ENCODE measurements at regions not wholly inside any gene's neighbourhood (a gene's known extent, or its start where the extent isn't known, plus 50 kb on each side); places are given as distances from the start of the nearest gene placed in this dataset.

DNA sequence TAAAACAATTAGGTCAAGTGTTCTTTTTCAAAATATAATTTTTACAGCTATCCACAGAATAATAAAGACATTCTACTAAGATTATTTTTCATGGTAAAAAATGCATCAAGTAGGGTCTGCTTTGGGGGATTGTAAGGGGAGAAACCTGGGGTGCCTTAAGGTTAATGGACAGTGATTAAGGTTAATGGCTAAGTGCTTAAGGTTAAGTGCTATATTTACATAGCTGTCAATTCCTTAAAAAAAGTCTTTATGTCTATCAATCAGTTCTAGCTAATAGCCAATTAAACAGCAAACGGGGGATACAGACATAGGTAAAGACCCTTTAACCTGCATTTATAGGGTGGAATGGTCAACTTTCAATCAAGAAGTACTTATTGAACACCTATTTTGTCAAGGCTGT is 284.5 kb upstream of the SEMA3A start:
- H3K4me3 ChIP-seq (ENCODE audit: severe bottlenecking), result no peak overlapping the region
- TF ChIP-seq CTCF (IDR thresholded peaks at IDR 0.05; ENCODE audit: poor library complexity, severe bottlenecking), result no peak
- H3K36me3 ChIP-seq (ENCODE audit: low read depth), result no peaks in the 10 kb centered on the region
- H3K27ac ChIP-seq (ENCODE audit: poor library complexity, severe bottlenecking), result no peak overlapping the region
- no peaks in the 10 kb centered on the region for H3K27me3 ChIP-seq (ENCODE audit: insufficient read depth, poor library complexity, severe bottlenecking)
- no peak for ATAC-seq (ENCODE audit: low read depth)
- DNase-seq (ENCODE audit: low spot score), result no peak
- peaks cover 9% of the 10 kb centered on the region for H3K4me1 ChIP-seq (ENCODE audit: insufficient read depth, poor library complexity, severe bottlenecking)
- H3K9me3 ChIP-seq (ENCODE audit: severe bottlenecking), result no peaks in the 10 kb centered on the region

- Histone ChIP-seq H3K36me3 (ENCODE audit: low read depth) (no peaks in the 10 kb centered on the region), H3K27ac (ENCODE audit: poor library complexity, severe bottlenecking) (no peak overlapping the region), H3K4me3 (ENCODE audit: severe bottlenecking) (no peak overlapping the region), H3K27me3 (ENCODE audit: insufficient read depth, poor library complexity, severe bottlenecking) (no peaks in the 10 kb centered on the region), H3K9me3 (ENCODE audit: severe bottlenecking) (no peaks in the 10 kb centered on the region), H3K4me1 (ENCODE audit: insufficient read depth, poor library complexity, severe bottlenecking) (peaks cover 9% of the 10 kb centered on the region)
- peak; percentile 87 for ATAC-seq (ENCODE audit: low read depth)
- DNase-seq (ENCODE audit: low spot score), result no peak
- no peak for TF ChIP-seq CTCF (IDR thresholded peaks at IDR 0.05; ENCODE audit: poor library complexity, severe bottlenecking)
Measured at GRCh38 chr7:84477786-84478478, 283.3 kb upstream of the SEMA3A start.

- H3K27ac ChIP-seq (ENCODE audit: poor library complexity, severe bottlenecking), result no peak overlapping the region
- peaks cover 10% of the 10 kb centered on the region for H3K4me1 ChIP-seq (ENCODE audit: insufficient read depth, poor library complexity, severe bottlenecking)
- TF ChIP-seq CTCF (IDR thresholded peaks at IDR 0.05; ENCODE audit: poor library complexity, severe bottlenecking), result no peak
- H3K36me3 ChIP-seq (ENCODE audit: low read depth), result no peaks in the 10 kb centered on the region
- H3K9me3 ChIP-seq (ENCODE audit: severe bottlenecking), result no peaks in the 10 kb centered on the region
- DNase-seq (ENCODE audit: low spot score) (no peak), ATAC-seq (ENCODE audit: low read depth) (no peak)
- H3K4me3 ChIP-seq (ENCODE audit: severe bottlenecking), result no peak overlapping the region
- no peaks in the 10 kb centered on the region for H3K27me3 ChIP-seq (ENCODE audit: insufficient read depth, poor library complexity, severe bottlenecking)
Measured at GRCh38 chr7:84474436-84474835, 279.8 kb upstream of the SEMA3A start.

DNA sequence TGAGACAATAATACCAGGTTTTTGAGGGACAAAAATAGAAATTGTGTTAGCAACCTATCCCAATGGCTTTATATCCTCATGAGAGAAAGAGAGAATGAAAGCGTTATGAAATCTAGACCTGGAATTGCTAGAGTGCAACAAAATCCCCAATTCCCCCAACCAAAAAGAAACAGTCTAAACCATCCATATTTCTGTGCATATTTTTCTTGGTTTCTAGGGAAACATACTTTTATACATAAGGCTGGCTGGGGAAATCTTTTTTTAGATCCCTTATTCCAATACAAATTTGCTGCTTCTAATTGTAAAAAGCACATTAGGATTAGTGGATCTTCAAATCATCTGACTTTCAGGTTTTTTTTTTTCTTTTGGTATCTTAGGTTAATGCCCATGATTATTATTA is 277.0 kb upstream of the SEMA3A start:
- no peak for DNase-seq (ENCODE audit: low spot score)
- Histone ChIP-seq H3K27me3 (ENCODE audit: insufficient read depth, poor library complexity, severe bottlenecking) (no peaks in the 10 kb centered on the region), H3K4me3 (ENCODE audit: severe bottlenecking) (no peak overlapping the region), H3K4me1 (ENCODE audit: insufficient read depth, poor library complexity, severe bottlenecking) (peaks cover 6% of the 10 kb centered on the region), H3K9me3 (ENCODE audit: severe bottlenecking) (no peaks in the 10 kb centered on the region), H3K36me3 (ENCODE audit: low read depth) (no peaks in the 10 kb centered on the region), H3K27ac (ENCODE audit: poor library complexity, severe bottlenecking) (no peak overlapping the region)
- TF ChIP-seq CTCF (IDR thresholded peaks at IDR 0.05; ENCODE audit: poor library complexity, severe bottlenecking), result no peak
- ATAC-seq (ENCODE audit: low read depth), result no peak

DNA sequence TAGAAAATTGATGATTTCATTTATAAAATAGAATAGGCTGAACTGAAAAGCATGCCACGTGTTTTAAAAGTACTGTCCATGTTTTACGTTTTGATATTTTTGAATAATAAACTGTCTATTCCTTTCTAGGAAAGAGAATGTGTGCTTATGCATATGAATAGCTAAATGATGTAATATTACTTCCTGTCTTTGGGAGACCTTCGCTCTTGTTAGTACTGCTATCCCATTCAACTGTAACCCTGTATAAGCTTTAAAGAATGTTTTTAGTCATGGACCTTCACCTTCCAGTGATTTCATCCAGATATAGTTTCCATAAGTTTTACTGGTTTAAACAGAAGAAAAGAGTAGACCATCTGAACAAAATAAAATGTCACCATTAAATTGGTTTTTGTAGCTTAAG is 274.4 kb upstream of the SEMA3A start:
- H3K9me3 ChIP-seq (ENCODE audit: severe bottlenecking), result no peaks in the 10 kb centered on the region
- no peak overlapping the region for H3K4me3 ChIP-seq (ENCODE audit: severe bottlenecking)
- no peak overlapping the region for H3K27ac ChIP-seq (ENCODE audit: poor library complexity, severe bottlenecking)
- no peaks in the 10 kb centered on the region for H3K27me3 ChIP-seq (ENCODE audit: insufficient read depth, poor library complexity, severe bottlenecking)
- no peaks in the 10 kb centered on the region for H3K36me3 ChIP-seq (ENCODE audit: low read depth)
- DNase-seq (ENCODE audit: low spot score) (no peak), ATAC-seq (ENCODE audit: low read depth) (no peak)
- peaks cover 6% of the 10 kb centered on the region for H3K4me1 ChIP-seq (ENCODE audit: insufficient read depth, poor library complexity, severe bottlenecking)
- no peak for TF ChIP-seq CTCF (IDR thresholded peaks at IDR 0.05; ENCODE audit: poor library complexity, severe bottlenecking)

Data from RWPE2 (cell line).